GM19468 (cell line): ENCODE measurements at regions not wholly inside any gene's neighbourhood (a gene's known extent, or its start where the extent isn't known, plus 50 kb on each side); places are given as distances from the start of the nearest gene placed in this dataset.
"Not testable (repeated sequence)": the region's sequence is repeated elsewhere in the genome, so short reads cannot be mapped to it uniquely, and the experiment has no call there.

Source experiments
- ATAC-seq: cut with Tn5 transposase; IDR thresholded peaks from one replicate; pipeline ENCODE4 v1.9.1; 2021; ENCODE audit warnings: mild to moderate bottlenecking, moderate library complexity, moderate number of reproducible peaks; ENCODE audit not compliant: unreplicated experiment; ENCODE audit errors: extremely low read depth

GRCh38 chr9:30020161-30020560, 2364.3 kb upstream of the ACO1 start:
- no peak for ATAC-seq

GRCh38 chr9:30035761-30036160, 2348.7 kb upstream of the ACO1 start:
- no peak for ATAC-seq

GRCh38 chr9:30036558-30036957, 2347.9 kb upstream of the ACO1 start:
- no peak for ATAC-seq

DNA sequence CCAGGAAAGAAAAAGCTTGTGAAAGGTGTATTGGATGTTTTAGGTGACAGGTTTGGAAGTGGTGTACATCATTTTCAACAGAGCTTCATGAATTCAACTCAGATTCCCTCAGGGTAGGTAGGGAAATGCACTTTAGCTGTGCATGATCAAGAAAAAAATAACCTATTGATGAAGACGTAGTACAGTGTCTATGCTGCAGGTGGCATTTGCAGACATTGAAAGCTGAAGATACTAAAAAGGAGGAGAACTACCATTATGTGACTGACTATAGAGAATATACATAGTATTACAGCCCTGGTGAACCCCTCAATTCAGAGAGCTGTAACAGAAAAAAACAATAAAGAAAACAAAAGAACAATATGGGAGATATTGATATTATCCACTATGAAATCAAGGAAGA, 2344.7 kb upstream of the ACO1 start:
- ATAC-seq: no peak

DNA sequence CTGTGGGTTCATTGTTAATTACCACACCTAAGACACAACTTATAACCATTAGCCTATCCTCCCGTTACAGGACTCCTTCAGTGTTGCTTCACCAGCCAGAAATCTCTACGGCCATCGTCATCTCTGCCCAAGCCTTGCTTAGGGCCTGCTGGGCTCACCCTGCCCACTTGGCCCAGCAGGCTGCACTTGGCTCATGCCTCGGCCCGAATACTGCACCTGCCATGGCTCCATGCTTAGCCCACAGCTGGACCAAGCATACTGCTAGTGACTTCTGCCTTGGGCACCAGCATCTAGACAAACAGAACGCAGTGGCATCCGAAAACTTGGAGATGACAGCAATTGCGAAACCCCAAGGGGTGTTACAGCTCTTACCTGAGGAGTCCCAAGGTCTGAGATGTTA, 2336.0 kb upstream of the ACO1 start:
- ATAC-seq: no peak

- ATAC-seq: no peak
Measured at GRCh38 chr9:30058463-30058862, 2326.0 kb upstream of the ACO1 start.

DNA sequence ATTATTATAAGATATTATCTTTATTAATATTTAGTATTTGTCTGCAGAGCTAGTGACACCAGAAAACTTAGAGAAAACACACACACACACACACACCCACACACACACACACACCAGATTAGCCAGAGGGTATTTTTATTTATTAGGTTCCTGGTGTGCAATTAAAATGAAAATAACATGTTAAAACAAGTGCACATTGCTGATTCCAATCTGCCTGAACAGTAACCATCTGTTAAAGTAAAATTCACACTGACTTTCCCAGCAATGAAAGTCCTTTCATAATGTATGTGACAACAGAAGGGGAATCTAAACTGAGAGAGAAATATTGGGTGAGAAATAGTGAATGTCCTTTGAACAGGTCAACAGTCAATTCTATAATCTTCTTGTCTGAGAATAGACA, 2323.5 kb upstream of the ACO1 start:
- ATAC-seq: no peak

GRCh38 chr9:30065888-30066287, 2318.6 kb upstream of the ACO1 start:
- ATAC-seq: no peak

- not testable (repeated sequence) for ATAC-seq
Measured at GRCh38 chr9:30069236-30069635, 2315.2 kb upstream of the ACO1 start.

GRCh38 chr9:30075022-30075421, 2309.4 kb upstream of the ACO1 start:
- no peak for ATAC-seq

DNA sequence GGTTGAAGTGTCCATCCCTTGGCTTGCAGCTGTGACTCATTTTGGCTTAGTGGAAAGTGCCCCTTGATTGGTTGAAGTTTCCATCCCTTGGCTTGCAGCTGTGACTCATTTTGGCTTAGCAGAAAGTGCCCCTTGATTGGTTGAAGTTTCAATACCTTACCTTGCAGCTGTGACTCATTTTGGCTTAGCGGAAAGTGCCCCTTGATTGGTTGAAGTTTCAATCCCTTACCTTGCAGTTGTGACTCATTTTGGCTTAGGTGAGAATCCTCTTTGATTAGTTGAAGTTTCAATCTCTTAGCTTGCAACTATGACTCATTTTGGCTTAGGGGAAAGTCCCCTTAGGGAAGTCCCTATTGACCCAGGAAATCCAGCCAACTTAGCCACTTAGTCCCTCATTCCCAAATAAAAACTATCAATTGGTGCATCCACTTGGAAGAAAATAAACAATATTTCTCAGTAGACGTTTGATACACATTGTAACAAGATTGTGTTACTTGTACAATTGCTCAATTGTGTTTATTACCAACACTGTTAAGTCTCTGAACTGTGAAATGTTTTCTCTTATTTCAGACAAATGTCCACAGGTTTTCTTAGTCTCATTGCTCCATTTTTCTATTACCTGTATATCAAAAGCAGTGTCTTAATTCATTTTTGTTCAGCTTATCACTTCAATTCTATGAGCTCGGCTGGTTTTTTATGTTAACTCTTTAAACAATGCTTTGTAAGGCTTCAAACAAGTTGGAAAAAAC, 2308.8 kb upstream of the ACO1 start:
- peak; percentile 89 for ATAC-seq

DNA sequence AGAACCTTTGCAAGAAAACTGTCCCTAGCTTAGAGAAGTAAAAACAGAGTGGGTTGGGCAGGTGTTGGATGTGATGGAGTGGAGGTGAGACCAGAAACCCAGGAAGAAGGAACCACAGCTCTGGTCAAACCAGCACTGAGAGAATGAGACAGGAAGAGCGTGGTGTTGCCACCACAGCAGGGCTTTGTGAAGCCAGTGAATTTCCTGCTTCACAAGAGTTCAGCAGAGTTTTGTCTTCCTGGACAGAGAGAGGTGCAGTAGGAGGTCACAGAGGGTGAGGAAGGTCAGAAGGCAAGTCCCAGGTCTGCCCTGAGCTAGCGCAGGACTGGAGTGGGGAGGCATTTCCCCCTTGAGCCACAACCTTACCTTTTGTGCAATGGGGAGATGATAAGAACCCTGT, 2306.2 kb upstream of the ACO1 start:
- ATAC-seq: no peak

GRCh38 chr9:30089428-30089827, 2295.0 kb upstream of the ACO1 start:
- no peak for ATAC-seq

GRCh38 chr9:30103647-30104394, 2280.6 kb upstream of the ACO1 start:
- no peak for ATAC-seq

GRCh38 chr9:30107134-30107533, 2277.3 kb upstream of the ACO1 start:
- not testable (repeated sequence) for ATAC-seq

DNA sequence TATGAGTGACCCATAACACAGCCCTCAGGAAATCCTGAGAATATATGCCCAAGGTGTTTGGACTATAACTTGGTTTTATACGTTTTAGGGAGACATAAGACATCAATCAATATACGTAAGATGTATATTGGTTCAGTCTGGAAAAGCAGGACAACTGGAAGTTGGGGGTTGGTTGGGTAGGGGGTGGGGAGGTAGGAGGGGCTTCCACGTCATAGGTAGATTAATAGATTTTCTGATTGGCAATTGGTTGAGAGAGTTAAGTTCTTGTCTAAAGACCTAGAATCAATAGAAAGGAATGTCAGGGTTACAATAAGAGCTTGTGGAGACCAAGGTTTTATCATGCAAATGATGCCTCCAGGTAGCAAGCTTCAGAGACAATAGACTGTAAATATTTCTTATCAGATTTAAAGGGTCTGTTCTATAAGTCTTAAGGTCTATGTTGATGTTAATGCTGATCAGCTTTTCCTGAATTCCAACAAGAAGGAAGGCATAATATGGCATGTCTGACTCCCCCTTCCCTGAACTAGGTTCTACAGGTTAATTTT, 2267.7 kb upstream of the ACO1 start:
- no peak for ATAC-seq

DNA sequence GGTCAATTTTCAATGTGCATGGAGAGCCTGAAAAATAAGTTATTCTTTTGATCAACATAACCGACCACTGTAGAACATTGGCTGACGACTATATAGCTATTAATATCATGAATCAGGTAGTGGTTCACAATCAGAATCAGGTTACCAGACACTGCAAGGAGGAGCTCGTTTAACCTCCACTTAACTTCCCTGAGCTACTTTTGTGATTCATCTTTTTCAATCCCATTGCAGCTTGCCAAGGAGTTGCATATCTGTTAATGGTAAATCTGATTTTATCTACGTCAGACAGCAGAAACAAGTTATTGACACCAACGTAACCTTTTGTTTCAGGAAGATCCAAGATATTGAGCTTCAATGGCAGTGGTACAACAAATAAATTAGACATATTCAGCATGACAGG, 2263.8 kb upstream of the ACO1 start:
- ATAC-seq: no peak

- ATAC-seq: no peak
Measured at GRCh38 chr9:30121611-30122010, 2262.8 kb upstream of the ACO1 start.

- ATAC-seq: no peak
Measured at GRCh38 chr9:30125881-30126280, 2258.6 kb upstream of the ACO1 start.

- no peak for ATAC-seq
Measured at GRCh38 chr9:30127371-30127770, 2257.1 kb upstream of the ACO1 start.

DNA sequence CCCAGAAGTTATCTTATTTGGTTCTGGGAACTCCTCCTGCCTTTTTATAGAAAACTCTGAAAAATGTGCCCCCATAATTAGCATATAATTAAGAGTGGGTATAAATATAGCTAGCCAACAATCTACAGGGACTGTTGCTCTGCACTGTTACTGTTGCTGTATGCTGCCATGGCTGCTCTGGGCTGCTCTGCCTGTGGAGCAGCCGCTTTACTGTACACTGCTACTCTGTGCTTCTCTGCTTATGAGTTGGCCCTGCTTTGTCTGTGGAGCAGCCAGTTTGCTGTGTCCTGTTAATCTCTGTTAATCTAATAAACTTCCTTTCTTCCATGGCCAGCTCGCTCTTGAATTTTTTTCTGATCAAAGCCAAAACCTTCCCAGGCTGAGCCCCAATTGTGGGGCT, 2244.0 kb upstream of the ACO1 start:
- no peak for ATAC-seq

GRCh38 chr9:30160570-30160969, 2223.9 kb upstream of the ACO1 start:
- ATAC-seq: no peak
